ENCODE measurements at regions not wholly inside any gene's neighbourhood (a gene's known extent, or its start where the extent isn't known, plus 50 kb on each side); places are given as distances from the start of the nearest gene placed in this dataset.
"Not testable (repeated sequence)": the region's sequence is repeated elsewhere in the genome, so short reads cannot be mapped to it uniquely, and the experiment has no call there.

- Mint-ChIP-seq H3K4me1 (ENCODE audit: low read depth) (no peaks in the 10 kb centered on the region), H3K9me3 (no peaks in the 10 kb centered on the region), H3K27ac (no peak overlapping the region), H3K27me3 (no peaks in the 10 kb centered on the region), H3K4me3 (no peak overlapping the region), H3K36me3 (ENCODE audit: low read depth) (no peaks in the 10 kb centered on the region)
- ChIA-PET CTCF (no interaction called here), POLR2A (no interaction called here)
- no peak for DNase-seq
- TF ChIP-seq CTCF (IDR thresholded peaks at IDR 0.05), result no peak
- no peak for ATAC-seq
- intact Hi-C loops (cut with micrococcal nuclease), result no loop called here
Measured at GRCh38 chr9:102642651-102643050, 352.5 kb upstream of the CYLC2 start.

- H3K4me1 Mint-ChIP-seq (ENCODE audit: low read depth), result no peaks in the 10 kb centered on the region
- intact Hi-C loops (cut with micrococcal nuclease), result no loop called here
- H3K9me3 Mint-ChIP-seq, result peaks cover 7% of the 10 kb centered on the region
- no peak overlapping the region for H3K27ac Mint-ChIP-seq
- TF ChIP-seq CTCF (IDR thresholded peaks at IDR 0.05), result no peak
- ATAC-seq (no peak), DNase-seq (no peak)
- no peaks in the 10 kb centered on the region for H3K27me3 Mint-ChIP-seq
- ChIA-PET POLR2A (interaction anchor here (0.6 kb wide), 1 partner anchor 318 kb away, joined by 3 read pairs; no protein-coding TSS in a partner anchor), CTCF (interaction anchor here (1.0 kb wide), 1 partner anchor 13 kb away, joined by 3 read pairs; no protein-coding TSS in a partner anchor)
- no peaks in the 10 kb centered on the region for H3K36me3 Mint-ChIP-seq (ENCODE audit: low read depth)
- no peak overlapping the region for H3K4me3 Mint-ChIP-seq
Measured at GRCh38 chr9:102631559-102631958, 363.6 kb upstream of the CYLC2 start.

- POLR2A ChIA-PET, result no interaction called here
- no peak for DNase-seq
- no peaks in the 10 kb centered on the region for H3K4me1 Mint-ChIP-seq (ENCODE audit: low read depth)
- H3K4me3 Mint-ChIP-seq, result no peak overlapping the region
- TF ChIP-seq CTCF (IDR thresholded peaks at IDR 0.05), result no peak
- intact Hi-C loops (cut with micrococcal nuclease), result no loop called here
- H3K36me3 Mint-ChIP-seq (ENCODE audit: low read depth), result no peaks in the 10 kb centered on the region
- peaks cover 7% of the 10 kb centered on the region for H3K9me3 Mint-ChIP-seq
- no peaks in the 10 kb centered on the region for H3K27me3 Mint-ChIP-seq
- no peak for ATAC-seq
- no peak overlapping the region for H3K27ac Mint-ChIP-seq
- CTCF ChIA-PET, result no interaction called here
Measured at GRCh38 chr9:102609461-102609860, 385.7 kb upstream of the CYLC2 start.

- CTCF ChIA-PET; DNase-seq; intact Hi-C loops (cut with micrococcal nuclease); H3K4me1 Mint-ChIP-seq (ENCODE audit: low read depth); H3K36me3 Mint-ChIP-seq (ENCODE audit: low read depth); ATAC-seq; H3K27ac Mint-ChIP-seq; POLR2A ChIA-PET; H3K27me3 Mint-ChIP-seq; H3K4me3 Mint-ChIP-seq: not testable (repeated sequence)
- peaks cover 12% of the 10 kb centered on the region for H3K9me3 Mint-ChIP-seq
Measured at GRCh38 chr9:102603198-102604195, 391.6 kb upstream of the CYLC2 start.

GRCh38 chr9:102594241-102594640 is 400.9 kb upstream of the CYLC2 start:
- CTCF ChIA-PET, result no interaction called here
- Mint-ChIP-seq H3K27me3 (no peaks in the 10 kb centered on the region), H3K9me3 (peaks cover 10% of the 10 kb centered on the region), H3K4me3 (no peak overlapping the region), H3K27ac (no peak overlapping the region), H3K4me1 (ENCODE audit: low read depth) (no peaks in the 10 kb centered on the region), H3K36me3 (ENCODE audit: low read depth) (no peaks in the 10 kb centered on the region)
- DNase-seq (no peak), ATAC-seq (no peak)
- intact Hi-C loops (cut with micrococcal nuclease), result no loop called here
- no peak for TF ChIP-seq CTCF (IDR thresholded peaks at IDR 0.05)
- POLR2A ChIA-PET, result no interaction called here

All from activated CD8-positive, alpha-beta T cell treated with anti-CD3 and anti-CD28 coated beads for 36 hours (primary cell).